ENCODE measurements at regions not wholly inside any gene's neighbourhood (a gene's known extent, or its start where the extent isn't known, plus 50 kb on each side); places are given as distances from the start of the nearest gene placed in this dataset.
A peak's percentile ranks its signal among the peaks of the same experiment; 100 is the strongest.

DNA sequence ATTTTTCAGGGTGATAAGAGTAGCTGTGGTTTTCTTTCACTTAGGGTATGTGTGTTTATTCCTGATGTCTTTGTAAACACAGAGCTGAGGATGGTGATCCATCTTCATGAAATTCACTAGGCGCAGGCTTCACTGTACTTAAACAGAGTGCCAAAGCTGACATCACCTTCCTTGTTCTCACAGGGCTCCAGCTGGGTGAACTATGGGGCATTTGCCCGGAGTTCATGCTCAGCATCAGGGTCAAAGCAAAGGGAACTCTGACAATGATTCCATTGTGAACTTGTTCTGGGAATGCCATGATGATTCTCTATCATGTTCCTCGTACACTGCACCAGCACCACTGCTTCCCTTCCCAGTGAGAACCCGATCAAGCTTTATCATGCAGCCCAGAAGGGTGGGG, 184.8 kb upstream of the P2RY1 start:
- TF ChIP-seq GATA3 (IDR thresholded peaks at IDR 0.05; ENCODE audit: low read depth, low read length): no peak
- no peak for TF ChIP-seq GATA2 (IDR thresholded peaks at IDR 0.05; ENCODE audit: low read depth, low read length)

DNA sequence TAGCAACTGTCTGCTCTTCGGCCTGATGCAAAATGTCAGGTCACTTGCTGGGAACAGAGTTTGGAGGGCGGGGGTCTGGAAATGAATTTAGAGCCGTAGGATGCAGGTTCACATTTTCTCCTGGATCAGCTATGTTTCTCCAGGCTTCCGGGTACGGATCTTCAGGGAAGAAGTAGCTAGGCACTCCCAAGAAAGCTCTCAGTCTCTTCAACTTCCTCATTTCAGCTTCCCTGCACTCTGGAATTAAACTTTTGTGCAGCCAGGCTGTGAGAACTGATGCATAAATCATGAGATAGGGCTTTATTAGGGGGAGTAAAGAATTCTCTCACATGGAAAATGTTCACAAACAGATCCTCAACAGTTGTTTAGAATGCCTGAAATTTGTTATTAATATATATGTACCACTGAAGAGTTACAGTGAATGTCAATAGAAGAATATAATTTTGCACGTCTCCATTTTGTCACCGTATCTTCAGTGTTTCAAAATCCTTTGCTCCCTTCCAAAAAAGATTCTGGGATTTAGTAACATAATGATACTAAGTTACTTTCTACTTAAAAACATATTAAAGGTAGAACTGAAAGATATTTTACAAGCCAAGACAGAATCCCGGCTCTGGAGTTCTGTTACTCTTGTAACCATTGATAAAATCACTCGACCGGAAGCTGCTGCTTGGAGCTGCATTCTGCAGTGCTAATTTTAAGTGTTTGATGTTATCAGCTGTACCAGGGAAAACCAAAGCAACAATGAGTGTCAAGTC, 178.5 kb upstream of the P2RY1 start:
- TF ChIP-seq GATA3 (IDR thresholded peaks at IDR 0.05; ENCODE audit: low read depth, low read length): peak; percentile 84
- TF ChIP-seq GATA2 (IDR thresholded peaks at IDR 0.05; ENCODE audit: low read depth, low read length): peak; percentile 86

DNA sequence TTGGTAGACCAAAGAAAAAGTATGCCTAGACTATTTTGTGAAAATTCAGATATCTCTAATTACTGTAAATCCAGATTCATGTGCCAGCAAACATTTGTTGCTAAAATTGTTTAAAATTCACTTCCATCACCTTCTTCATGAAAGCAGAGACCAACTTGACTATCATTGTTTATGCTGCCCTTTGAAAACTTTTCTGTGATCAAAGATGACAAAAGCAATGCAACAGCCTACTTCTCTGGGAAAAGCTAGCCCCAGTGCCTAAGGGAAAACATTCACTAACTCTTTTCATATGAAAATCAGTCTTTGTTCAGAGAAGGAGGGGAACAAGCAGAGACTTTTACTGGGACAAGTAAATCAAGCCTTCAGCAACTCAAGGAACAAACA, 178.0 kb upstream of the P2RY1 start:
- TF ChIP-seq GATA2 (IDR thresholded peaks at IDR 0.05; ENCODE audit: low read depth, low read length): no peak
- no peak for TF ChIP-seq GATA3 (IDR thresholded peaks at IDR 0.05; ENCODE audit: low read depth, low read length)

DNA sequence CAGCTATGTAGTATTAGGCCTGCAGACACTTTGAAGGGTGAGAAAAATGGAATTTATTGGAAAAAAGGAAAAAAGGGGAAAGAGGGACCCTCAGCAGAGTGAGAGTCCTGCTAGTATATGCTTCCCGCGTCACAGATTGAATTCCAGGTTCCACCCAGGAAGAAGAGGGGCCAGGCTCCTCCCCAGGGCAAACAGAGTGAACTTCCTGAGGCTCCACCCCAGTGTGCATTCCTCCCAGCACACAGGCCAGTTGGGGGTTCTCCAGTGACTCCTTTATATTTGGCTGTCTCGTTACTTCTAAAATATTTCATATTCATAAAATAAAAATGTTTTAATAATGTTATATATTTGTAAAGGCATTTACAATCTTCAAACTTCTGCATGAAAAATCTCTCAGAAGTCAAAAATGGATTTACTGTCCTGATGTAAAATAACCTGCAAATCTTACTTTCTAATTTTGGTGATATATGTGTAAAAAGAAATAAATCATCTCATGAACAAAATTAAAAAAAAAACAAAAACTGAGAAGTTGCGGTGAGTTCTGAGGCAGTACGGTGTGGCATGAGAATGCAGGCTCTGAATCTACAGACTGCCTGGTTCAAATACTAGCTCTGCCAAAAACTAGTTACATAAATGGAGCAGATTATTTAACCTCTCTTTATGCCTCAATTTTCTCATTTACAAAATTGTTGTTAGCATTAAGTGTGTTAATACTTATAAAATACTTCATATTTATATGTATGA, 175.8 kb upstream of the P2RY1 start:
- TF ChIP-seq GATA2 (IDR thresholded peaks at IDR 0.05; ENCODE audit: low read depth, low read length) (no peak), GATA3 (IDR thresholded peaks at IDR 0.05; ENCODE audit: low read depth, low read length) (no peak)

DNA sequence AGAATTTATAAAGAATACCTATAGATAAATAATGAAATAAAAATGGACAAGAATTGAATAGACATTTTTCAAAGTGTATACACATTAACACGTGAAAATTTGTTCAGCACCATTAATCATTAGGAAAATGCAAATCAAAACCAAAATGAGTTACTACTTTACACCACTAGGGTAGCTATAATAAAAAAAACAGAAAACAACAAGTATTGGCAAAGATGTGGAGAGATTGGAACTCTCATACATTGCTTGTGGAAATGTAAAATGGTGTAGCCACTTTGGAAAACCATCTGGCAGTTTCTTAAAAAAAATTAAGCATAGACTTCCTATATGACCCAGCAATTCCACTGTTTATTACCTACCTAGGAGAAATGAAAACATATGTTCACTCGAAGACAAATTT, 172.8 kb upstream of the P2RY1 start:
- TF ChIP-seq GATA2 (IDR thresholded peaks at IDR 0.05; ENCODE audit: low read depth, low read length) (no peak), GATA3 (IDR thresholded peaks at IDR 0.05; ENCODE audit: low read depth, low read length) (no peak)

DNA sequence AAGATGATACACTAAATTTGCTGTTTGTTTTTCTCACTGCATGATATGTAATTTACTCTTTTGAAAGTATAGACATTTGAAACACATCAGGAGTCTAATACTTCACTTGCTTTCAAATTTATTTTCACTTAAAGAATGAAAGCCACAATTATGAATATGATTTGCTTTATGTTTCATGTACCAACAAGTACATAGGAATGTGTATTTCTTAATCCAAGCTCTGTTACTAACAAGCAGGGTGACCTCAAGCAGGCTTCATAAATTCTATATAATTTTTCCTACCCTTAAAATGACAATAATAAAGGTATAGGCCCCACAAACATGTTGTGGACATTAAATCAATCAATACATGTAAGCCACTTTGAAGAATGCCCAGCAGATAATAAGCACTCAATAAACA, 170.2 kb upstream of the P2RY1 start:
- TF ChIP-seq GATA3 (IDR thresholded peaks at IDR 0.05; ENCODE audit: low read depth, low read length) (no peak), GATA2 (IDR thresholded peaks at IDR 0.05; ENCODE audit: low read depth, low read length) (no peak)

DNA sequence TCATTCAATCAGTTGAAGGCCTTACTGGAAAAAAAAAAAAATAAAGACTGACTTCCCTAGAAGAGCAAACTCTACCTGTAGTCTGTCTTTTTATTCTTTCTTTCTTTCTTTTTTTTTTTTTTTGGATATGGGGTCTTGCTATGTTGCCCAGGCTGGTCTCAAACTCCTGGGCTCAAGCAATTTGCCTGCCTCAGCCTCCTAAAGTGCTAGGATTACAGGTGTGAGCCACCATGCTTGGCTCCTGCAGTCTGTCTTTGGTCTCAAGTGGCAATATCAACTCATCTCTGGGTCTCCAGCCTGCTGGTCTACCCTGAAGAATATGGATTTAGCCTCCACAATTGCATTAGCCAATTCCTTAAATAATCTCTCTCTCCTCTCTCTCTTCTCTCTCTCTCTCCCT, 167.7 kb upstream of the P2RY1 start:
- TF ChIP-seq GATA3 (IDR thresholded peaks at IDR 0.05; ENCODE audit: low read depth, low read length) (no peak), GATA2 (IDR thresholded peaks at IDR 0.05; ENCODE audit: low read depth, low read length) (no peak)

DNA sequence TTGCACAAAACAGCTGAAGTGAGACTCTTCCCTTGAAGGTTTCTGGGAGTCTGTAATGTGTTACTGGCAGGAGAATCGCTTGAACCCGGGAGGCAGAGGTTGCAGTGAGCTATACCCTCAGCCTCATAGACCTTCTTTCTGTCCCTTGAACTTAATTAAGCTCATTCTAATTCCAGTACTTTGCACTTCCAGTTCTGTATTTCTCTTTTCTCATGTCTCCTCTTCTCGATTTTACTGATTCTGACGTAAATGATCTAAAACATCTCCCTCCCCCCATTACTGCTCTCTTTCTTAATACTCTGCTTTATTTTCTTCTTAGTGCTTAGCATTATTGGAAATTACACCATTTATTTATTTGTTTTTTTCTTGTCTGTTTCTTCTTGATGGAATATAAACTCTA, 165.4 kb upstream of the P2RY1 start:
- TF ChIP-seq GATA3 (IDR thresholded peaks at IDR 0.05; ENCODE audit: low read depth, low read length) (no peak), GATA2 (IDR thresholded peaks at IDR 0.05; ENCODE audit: low read depth, low read length) (no peak)

DNA sequence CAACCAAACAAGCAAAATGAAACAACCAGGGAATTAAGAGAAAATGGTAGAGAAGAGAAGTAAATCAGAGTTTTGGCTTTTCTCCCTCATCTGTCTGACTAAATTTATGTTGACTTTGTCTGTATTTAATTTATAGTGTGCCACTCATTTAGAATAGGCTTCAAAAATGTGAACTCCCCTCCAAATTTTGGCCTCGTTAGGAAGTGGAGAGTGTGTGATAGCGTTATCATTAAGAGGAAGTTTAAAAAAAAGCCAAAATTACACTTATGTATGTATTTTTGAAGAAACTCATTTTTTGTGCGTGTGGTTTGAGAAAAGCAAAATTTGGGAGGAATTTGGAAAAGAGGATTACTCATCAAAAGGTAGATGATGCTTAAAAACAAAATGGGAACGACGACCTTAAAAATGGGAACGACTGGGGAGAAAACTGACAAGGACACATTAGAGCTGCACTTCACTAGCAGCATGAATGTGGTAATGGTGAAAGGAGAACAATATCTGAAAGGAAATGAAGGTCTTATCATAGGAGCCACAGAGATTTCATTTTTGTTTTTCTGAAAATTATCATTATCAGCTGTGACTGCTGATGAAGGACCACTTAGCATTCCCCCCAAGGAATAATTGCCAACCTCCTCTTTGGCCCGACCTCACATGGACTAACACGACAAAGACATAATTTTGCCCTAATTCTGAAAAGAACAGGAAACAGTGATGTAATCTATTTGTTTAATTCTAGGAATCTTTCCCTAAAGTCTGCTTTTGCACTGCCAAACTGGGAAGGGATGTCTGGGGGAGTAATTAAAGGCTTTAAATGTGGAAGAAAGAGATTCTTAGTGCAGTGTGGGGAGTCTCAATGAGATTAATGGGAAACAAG, 163.2 kb upstream of the P2RY1 start:
- TF ChIP-seq GATA2 (IDR thresholded peaks at IDR 0.05; ENCODE audit: low read depth, low read length): no peak
- TF ChIP-seq GATA3 (IDR thresholded peaks at IDR 0.05; ENCODE audit: low read depth, low read length): no peak

DNA sequence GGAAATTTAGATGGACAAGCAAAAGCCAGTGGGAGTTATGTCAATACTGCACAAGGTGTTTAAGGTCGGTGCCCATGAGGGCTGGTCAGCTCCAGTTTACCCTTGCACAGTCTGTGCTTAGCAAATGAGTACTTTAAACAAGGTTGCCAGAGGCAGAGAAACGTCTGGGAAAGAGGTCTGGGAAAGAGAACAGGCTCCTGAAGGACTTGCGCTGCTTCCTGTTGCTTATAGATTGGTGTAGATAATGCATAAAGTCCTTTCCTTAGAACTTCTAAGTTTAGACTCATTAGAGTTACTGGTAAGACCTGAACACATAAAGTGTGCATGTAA, 162.6 kb upstream of the P2RY1 start:
- TF ChIP-seq GATA2 (IDR thresholded peaks at IDR 0.05; ENCODE audit: low read depth, low read length): no peak
- no peak for TF ChIP-seq GATA3 (IDR thresholded peaks at IDR 0.05; ENCODE audit: low read depth, low read length)

DNA sequence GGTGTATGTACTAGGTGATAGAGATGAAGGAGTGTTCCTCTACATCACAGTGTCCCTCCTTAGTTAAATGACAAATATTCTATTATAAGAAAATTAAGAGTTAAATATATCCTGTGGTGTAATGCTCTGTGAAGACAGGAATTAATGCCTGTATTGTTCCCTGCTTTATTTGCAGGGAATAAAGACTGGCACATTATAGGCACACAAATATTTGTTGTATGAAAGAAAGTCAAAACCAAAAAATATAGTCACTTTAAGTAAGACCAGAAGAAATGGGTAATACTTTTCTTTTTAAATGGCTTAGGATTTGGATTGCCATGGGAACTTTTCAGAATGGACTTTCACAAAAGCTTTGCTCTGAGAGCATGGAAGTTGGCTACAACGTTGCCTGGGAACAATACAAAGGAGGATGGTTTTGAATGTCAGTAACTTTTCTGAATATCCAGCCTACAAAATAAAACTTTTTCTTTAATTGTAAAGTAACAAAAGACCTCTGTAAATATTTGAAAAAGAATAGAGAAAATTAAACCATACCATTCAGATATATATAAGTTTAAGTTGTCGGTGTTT, 158.0 kb upstream of the P2RY1 start:
- no peak for TF ChIP-seq GATA2 (IDR thresholded peaks at IDR 0.05; ENCODE audit: low read depth, low read length)
- no peak for TF ChIP-seq GATA3 (IDR thresholded peaks at IDR 0.05; ENCODE audit: low read depth, low read length)

DNA sequence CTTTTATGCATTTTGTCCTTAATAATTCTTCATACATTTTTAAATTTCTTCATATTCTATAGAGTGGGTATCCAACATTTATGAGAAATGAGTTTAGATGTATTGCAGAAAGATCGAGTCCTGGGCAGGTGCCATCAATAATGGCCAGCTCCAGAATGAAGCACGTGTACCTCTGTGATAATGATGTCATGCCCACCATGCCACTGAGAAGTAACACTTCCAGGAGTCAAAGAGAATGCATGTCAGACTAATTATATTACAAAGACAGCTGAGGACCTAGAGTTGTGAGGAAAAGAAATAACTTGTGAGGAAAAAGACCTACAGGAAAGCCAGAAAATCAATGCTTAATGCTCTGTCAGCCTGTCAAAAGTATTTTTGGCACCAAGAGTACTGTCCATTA, 157.4 kb upstream of the P2RY1 start:
- TF ChIP-seq GATA3 (IDR thresholded peaks at IDR 0.05; ENCODE audit: low read depth, low read length): no peak
- no peak for TF ChIP-seq GATA2 (IDR thresholded peaks at IDR 0.05; ENCODE audit: low read depth, low read length)

DNA sequence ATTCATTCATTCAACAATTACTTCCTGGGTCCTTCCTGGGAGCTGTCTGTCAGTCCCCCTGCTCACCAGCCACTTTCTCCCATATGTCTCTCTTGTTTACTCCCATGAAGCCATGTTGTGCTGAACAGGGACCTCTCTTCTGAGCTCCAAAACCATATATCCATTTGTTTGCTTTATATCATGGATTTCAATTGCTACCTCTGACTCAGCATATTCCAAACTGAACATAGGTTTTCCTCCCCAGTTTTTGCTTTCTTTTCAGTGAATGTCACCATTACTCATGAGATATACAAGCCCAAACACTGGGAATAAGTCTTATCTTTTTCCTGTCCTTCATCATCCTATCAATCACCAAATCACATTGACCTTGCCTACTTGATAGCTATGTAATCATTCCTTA, 152.5 kb upstream of the P2RY1 start:
- TF ChIP-seq GATA3 (IDR thresholded peaks at IDR 0.05; ENCODE audit: low read depth, low read length) (no peak), GATA2 (IDR thresholded peaks at IDR 0.05; ENCODE audit: low read depth, low read length) (no peak)

DNA sequence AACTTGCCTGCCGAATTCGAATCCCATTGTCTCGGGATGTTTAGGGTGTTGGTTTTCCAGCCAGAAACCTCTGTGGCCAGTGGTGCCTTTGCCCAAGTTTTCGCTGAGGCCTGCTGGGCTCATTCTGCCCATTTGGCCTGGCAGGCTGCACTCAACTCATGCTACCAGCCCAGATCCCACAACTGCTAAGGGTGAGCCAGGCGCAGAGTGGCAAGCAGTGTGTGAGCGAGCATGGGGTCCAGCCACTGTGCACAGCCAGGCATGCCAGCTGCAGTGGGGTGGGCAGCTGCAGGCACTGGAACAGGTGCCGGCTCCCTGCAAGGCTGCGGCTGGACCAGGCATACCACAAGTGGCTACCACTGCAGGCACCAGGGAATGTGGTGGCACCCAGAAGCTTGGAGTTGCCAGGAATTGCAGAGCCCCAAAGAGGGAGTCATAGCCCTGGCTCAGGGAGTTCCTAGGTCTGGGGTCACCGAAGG, 151.4 kb upstream of the P2RY1 start:
- TF ChIP-seq GATA2 (IDR thresholded peaks at IDR 0.05; ENCODE audit: low read depth, low read length): no peak
- TF ChIP-seq GATA3 (IDR thresholded peaks at IDR 0.05; ENCODE audit: low read depth, low read length): no peak

All from SH-SY5Y (cell line).